Activated CD4-positive, alpha-beta memory T cell treated with anti-CD3 and anti-CD28 coated beads, Interleukin-2, amount 10 ng/mL, durations not matched to agents 7 days and 5 days (primary cell): ENCODE measurements at regions not wholly inside any gene's neighbourhood (a gene's known extent, or its start where the extent isn't known, plus 50 kb on each side); places are given as distances from the start of the nearest gene placed in this dataset.
"Not testable (repeated sequence)": the region's sequence is repeated elsewhere in the genome, so short reads cannot be mapped to it uniquely, and the experiment has no call there.

Experiments used
- CTCF ChIA-PET: fragments of 350-600 bp; sonication (Branson Sonifier 250); formaldehyde crosslinking; loops from one replicate; lab custom pipeline; 2021; ENCODE audit warnings: antibody characterized with exemption, inconsistent platforms; lab: Charles Lee
- POLR2A ChIA-PET: fragments of 350-600 bp; sonication (Branson Sonifier 250); formaldehyde crosslinking; loops from one replicate; lab custom pipeline; 2021; ENCODE audit warnings: antibody characterized with exemption; lab: Charles Lee
- DNase-seq: peaks from one replicate; pipeline ENCODE4 v3.0.0-alpha.2; 2020
- H3K27ac Mint-ChIP-seq: one replicate; pipeline ENCODE4 v1.8.0; 2021; ENCODE audit warnings: mild to moderate bottlenecking, mixed read lengths
- H3K27me3 Mint-ChIP-seq: one replicate; pipeline ENCODE4 v1.8.0; 2021; ENCODE audit warnings: mixed read lengths
- H3K36me3 Mint-ChIP-seq: one replicate; pipeline ENCODE4 v1.8.0; 2021; ENCODE audit warnings: low read depth, mixed read lengths
- H3K4me1 Mint-ChIP-seq: one replicate; pipeline ENCODE4 v1.8.0; 2021; ENCODE audit warnings: mixed read lengths
- H3K4me3 Mint-ChIP-seq: one replicate; pipeline ENCODE4 v1.8.0; 2021; ENCODE audit warnings: mild to moderate bottlenecking, mixed read lengths
- H3K9me3 Mint-ChIP-seq: one replicate; pipeline ENCODE4 v1.8.0; 2021; ENCODE audit warnings: mixed read lengths

- H3K27me3 Mint-ChIP-seq, DNase-seq, H3K27ac Mint-ChIP-seq, H3K9me3 Mint-ChIP-seq, POLR2A ChIA-PET, H3K4me3 Mint-ChIP-seq, H3K36me3 Mint-ChIP-seq, H3K4me1 Mint-ChIP-seq: not testable (repeated sequence)
- CTCF ChIA-PET, result interaction anchor here (0.6 kb wide), 1 partner anchor 130 kb away, joined by 3 read pairs; no protein-coding TSS in a partner anchor
Measured at GRCh38 chr7:65199221-65199620, 174.4 kb upstream of the ZNF92 start.

- H3K4me1 Mint-ChIP-seq, POLR2A ChIA-PET, H3K4me3 Mint-ChIP-seq, H3K36me3 Mint-ChIP-seq, H3K9me3 Mint-ChIP-seq, CTCF ChIA-PET, H3K27me3 Mint-ChIP-seq, H3K27ac Mint-ChIP-seq, DNase-seq: not testable (repeated sequence)
Measured at GRCh38 chr7:65193334-65194058, 180.2 kb upstream of the ZNF92 start.

GRCh38 chr7:65177041-65177440, 170.6 kb upstream of the ERV3-1 start:
- H3K27me3 Mint-ChIP-seq, H3K4me3 Mint-ChIP-seq, DNase-seq, H3K9me3 Mint-ChIP-seq, CTCF ChIA-PET, H3K27ac Mint-ChIP-seq, POLR2A ChIA-PET, H3K4me1 Mint-ChIP-seq, H3K36me3 Mint-ChIP-seq: not testable (repeated sequence)

- H3K9me3 Mint-ChIP-seq, H3K27me3 Mint-ChIP-seq, POLR2A ChIA-PET, H3K4me1 Mint-ChIP-seq, H3K27ac Mint-ChIP-seq, H3K36me3 Mint-ChIP-seq, DNase-seq, H3K4me3 Mint-ChIP-seq, CTCF ChIA-PET: not testable (repeated sequence)
Measured at GRCh38 chr7:65150105-65150504, 143.6 kb upstream of the ERV3-1 start.

- CTCF ChIA-PET, H3K27me3 Mint-ChIP-seq, H3K4me1 Mint-ChIP-seq, H3K9me3 Mint-ChIP-seq, H3K4me3 Mint-ChIP-seq, POLR2A ChIA-PET, H3K36me3 Mint-ChIP-seq, H3K27ac Mint-ChIP-seq, DNase-seq: not testable (repeated sequence)
Measured at GRCh38 chr7:65146118-65146914, 139.8 kb upstream of the ERV3-1 start.

- H3K27ac Mint-ChIP-seq, H3K4me1 Mint-ChIP-seq, DNase-seq, H3K27me3 Mint-ChIP-seq, CTCF ChIA-PET, H3K4me3 Mint-ChIP-seq, H3K9me3 Mint-ChIP-seq, POLR2A ChIA-PET, H3K36me3 Mint-ChIP-seq: not testable (repeated sequence)
Measured at GRCh38 chr7:65145710-65146109, 139.2 kb upstream of the ERV3-1 start.

- H3K4me1 Mint-ChIP-seq, POLR2A ChIA-PET, H3K27ac Mint-ChIP-seq, H3K36me3 Mint-ChIP-seq, CTCF ChIA-PET, DNase-seq, H3K4me3 Mint-ChIP-seq, H3K9me3 Mint-ChIP-seq, H3K27me3 Mint-ChIP-seq: not testable (repeated sequence)
Measured at GRCh38 chr7:65145008-65145407, 138.5 kb upstream of the ERV3-1 start.

- H3K4me3 Mint-ChIP-seq, H3K27ac Mint-ChIP-seq, POLR2A ChIA-PET, H3K27me3 Mint-ChIP-seq, H3K36me3 Mint-ChIP-seq, H3K4me1 Mint-ChIP-seq, CTCF ChIA-PET, H3K9me3 Mint-ChIP-seq, DNase-seq: not testable (repeated sequence)
Measured at GRCh38 chr7:65144557-65144956, 138.1 kb upstream of the ERV3-1 start.

- H3K27me3 Mint-ChIP-seq, H3K36me3 Mint-ChIP-seq, H3K27ac Mint-ChIP-seq, H3K9me3 Mint-ChIP-seq, CTCF ChIA-PET, H3K4me3 Mint-ChIP-seq, H3K4me1 Mint-ChIP-seq, DNase-seq, POLR2A ChIA-PET: not testable (repeated sequence)
Measured at GRCh38 chr7:65144119-65144518, 137.6 kb upstream of the ERV3-1 start.

- H3K36me3 Mint-ChIP-seq, H3K27ac Mint-ChIP-seq, CTCF ChIA-PET, POLR2A ChIA-PET, H3K9me3 Mint-ChIP-seq, H3K4me1 Mint-ChIP-seq, DNase-seq, H3K4me3 Mint-ChIP-seq, H3K27me3 Mint-ChIP-seq: not testable (repeated sequence)
Measured at GRCh38 chr7:65141894-65142293, 135.4 kb upstream of the ERV3-1 start.

GRCh38 chr7:65141405-65141778, 134.9 kb upstream of the ERV3-1 start:
- H3K27me3 Mint-ChIP-seq, H3K4me1 Mint-ChIP-seq, POLR2A ChIA-PET, CTCF ChIA-PET, H3K27ac Mint-ChIP-seq, H3K9me3 Mint-ChIP-seq, DNase-seq, H3K4me3 Mint-ChIP-seq, H3K36me3 Mint-ChIP-seq: not testable (repeated sequence)

GRCh38 chr7:65140543-65141404, 134.3 kb upstream of the ERV3-1 start:
- H3K27me3 Mint-ChIP-seq, CTCF ChIA-PET, POLR2A ChIA-PET, H3K36me3 Mint-ChIP-seq, DNase-seq, H3K4me3 Mint-ChIP-seq, H3K27ac Mint-ChIP-seq, H3K9me3 Mint-ChIP-seq, H3K4me1 Mint-ChIP-seq: not testable (repeated sequence)

GRCh38 chr7:65136850-65137249, 130.4 kb upstream of the ERV3-1 start:
- H3K36me3 Mint-ChIP-seq, CTCF ChIA-PET, POLR2A ChIA-PET, H3K9me3 Mint-ChIP-seq, DNase-seq, H3K27me3 Mint-ChIP-seq, H3K27ac Mint-ChIP-seq, H3K4me1 Mint-ChIP-seq, H3K4me3 Mint-ChIP-seq: not testable (repeated sequence)
